AML-193 (cell line): ENCODE measurements at regions not wholly inside any gene's neighbourhood (a gene's known extent, or its start where the extent isn't known, plus 50 kb on each side); places are given as distances from the start of the nearest gene placed in this dataset.
"Not testable (repeated sequence)": the region's sequence is repeated elsewhere in the genome, so short reads cannot be mapped to it uniquely, and the experiment has no call there.

Experiments used
- DNase-seq, 2 experiments: peaks; one replicate each; lab custom pipeline; 2025; lab: John Stamatoyannopoulos, UW

DNA sequence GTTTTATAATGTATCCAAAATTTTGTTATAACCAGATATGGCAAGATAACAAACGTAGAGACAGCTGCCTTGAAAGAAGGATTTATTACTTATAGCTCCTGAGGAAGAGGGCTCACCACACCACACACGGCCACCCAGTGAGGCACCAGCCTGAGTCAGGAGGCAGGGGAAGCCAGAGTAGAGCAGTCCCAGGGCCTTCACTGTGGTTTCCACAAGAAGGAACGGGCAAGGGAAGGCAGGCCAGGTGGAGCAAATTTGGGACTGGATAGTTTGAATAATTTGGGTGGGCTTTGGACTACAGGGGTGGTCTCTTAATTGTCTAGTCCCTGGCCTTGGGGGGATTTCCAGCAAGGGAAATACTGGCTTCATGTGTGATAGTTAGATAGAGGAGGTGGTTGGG is 72.5 kb downstream of the RRAGC start:
- no peak for DNase-seq

DNA sequence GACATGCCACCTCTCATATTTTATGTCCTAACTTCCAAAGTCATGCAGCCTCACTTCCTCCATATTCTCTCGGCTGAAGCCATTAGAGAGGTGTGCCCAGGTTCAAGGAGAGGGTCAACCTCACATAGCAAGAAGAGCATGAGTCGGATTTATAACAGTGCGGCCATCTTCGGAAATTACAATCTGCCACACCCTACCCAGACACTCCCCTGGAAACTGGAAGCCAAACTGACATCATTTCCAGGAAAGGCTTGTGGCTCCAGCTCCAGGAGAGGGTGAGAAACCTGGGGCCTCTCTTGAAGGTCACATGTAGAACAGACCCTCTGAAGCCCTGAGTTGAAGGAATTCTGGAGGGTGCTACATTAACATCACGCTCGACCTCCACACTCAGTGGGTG is 73.5 kb downstream of the RRAGC start:
- DNase-seq: no peak

DNA sequence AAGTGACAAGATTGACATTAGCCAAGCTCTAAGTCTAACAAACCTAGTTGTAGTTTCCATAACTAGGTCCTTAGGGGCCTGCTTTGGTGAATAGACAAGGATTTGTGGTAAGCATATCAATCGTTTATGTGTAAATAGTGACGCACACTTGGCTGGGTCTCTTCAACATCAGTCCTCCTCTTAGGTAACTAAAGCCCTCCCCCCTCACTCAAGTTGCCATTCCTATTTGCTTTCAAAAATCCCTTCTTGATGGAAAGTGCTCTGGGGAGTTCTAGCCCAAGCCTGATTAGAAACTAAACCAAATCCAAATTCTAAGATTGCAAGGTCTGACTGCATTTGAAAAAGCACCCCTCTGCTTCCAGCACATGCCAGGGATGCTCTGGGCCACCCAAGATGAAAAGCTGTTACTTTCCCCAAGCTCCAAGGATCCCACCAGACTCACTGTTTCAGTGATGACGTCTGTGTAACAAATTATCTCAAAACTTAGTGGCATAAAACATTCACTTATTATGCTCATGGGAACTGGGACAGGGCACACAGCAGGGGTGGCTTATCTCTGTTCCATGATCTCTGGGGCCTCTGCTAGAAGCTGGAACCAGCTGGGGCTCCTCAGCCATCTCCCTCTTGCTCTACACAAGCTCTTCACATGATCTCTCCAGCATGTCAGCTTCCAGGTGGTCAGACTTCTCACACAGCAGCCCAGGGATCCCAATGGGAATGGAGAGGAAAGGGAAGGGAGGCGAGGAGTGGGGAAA is 74.1 kb downstream of the RRAGC start:
- no peak for DNase-seq

DNA sequence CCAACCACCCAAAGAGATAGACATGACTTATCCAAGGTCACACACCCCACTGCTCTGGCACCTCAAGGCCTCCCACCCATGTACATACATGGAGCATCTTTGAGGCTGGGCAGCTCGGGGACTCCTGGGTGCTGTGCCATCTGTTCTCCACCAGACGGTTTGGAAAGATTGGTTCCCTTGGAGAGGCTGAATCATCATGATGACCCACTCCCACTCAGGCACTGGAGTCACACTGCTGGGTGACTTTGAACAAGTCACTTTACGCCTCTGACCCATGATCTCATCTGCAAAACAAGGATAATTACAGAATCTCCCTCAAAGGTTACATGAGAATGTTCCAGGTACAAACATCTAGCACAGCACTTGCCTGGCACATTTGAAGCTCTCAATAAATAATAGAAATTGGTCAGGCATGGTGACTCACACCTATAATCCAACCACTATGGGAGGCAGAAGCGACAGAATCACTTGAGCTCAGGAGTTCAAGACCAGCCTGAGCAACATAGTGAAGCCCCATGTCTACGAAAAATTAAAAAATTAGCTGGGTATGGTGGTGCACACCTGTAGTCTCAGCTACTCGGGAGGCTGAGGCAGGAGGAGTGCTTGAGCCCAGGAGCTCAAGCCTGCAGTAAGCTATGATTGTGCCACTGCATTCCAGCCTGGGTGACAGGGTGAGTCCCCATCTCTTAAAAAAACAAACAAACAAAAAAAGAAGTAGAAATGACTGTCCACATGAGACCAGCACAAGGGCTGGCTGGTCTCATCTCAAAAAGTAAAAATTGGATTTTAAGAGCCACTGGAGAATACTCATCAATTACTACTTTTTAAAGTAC is 74.9 kb downstream of the RRAGC start:
- no peak for DNase-seq

DNA sequence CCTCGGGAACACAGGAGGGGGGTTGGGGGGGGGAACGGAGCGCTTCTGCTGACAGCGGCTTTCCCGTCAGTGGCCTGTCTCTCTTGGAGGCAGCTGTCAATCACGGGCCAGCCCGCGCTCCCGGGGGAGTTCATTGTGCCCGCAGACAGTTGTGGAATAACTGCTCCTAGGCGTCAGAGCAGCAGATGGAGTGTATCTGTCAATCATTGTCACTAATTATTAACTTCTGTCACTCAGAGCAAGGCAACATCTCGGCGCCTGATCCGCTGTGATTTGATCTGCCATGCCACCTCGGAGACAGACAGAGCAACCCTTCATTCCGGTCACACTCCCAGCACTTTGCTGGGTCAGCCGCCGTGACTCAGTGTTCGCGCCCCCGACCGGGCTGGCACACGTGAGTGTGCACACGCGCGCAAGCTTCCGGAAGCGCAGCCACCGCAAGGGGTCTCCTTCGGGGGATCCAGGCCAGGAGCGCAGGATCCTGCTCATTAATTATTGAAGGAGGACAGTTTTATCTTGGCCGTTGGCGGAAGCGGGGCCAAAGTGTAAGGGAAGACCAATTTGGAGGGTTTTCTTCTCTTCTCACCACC is 75.8 kb downstream of the RRAGC start:
- no peak for DNase-seq

DNA sequence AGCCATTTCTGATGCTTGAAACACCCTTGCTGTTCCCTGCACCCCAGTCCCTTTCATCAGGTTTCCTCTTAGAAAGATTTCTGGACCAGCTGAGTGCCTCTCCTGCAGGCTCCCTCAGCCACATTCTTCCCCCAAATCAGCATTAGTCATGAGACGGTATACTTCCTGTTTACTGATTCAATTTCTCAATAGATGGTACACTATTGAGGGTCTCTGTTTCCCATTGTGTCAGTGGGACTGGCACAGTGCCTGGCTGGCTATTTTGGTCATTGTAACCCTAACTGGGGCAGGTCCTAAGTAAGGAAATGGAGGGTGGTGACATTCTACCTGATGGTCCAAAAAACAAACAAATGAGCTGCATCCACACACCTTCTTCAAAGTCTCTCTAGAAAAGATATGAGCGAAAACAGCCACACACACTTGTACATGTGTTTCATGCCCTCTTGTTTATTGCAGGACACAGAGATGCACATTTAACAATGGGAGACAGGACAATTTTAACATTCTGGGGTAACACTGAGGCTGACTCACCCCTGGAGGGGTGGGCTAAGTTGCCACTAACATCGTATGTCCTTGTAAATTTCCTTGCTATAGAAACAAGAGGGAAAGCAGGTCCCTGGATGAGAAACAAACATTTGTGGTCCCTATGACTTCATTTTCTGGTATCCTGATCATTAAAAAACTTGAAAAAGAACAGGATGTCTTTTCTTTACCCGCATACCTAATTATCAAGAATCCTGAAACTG is 77.5 kb downstream of the RRAGC start:
- no peak for DNase-seq

DNA sequence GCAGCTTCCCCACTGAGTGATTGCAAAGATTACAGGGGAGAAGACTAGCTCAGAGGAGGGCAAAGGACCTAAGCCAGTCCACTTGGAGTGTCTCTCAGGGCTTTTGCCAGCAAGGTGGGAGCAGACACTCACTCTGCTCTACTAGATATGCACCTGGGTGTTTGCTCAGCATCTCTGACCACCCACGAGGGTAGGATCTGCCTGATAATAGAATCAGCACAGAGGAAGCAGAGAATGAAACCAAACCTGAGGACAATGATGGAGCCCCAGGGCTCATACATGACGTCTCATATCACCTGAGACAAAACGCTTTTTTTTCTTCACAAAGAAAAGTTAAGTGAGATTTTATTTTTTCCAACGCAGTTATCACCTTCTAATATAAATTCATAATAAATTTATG is 79.4 kb downstream of the RRAGC start:
- DNase-seq: no peak

DNA sequence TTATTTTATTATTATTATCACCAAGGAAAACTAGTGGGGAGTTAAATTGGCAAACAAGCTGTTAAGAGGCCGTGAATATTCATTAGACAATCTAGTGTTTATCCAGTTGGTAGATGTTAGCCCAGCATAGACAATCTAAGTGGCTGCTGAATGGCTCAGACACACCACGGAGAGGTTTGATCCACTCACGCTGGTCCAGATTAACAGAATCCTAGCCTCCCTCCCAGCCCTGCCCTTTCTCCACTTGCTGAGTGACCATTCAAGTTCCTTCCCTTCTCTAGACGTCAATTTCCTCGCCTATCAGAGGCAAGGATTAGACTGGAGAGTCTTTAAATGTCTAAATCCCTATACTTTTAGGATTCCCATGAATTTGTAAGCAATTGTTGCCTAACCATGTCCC is 80.1 kb downstream of the RRAGC start:
- DNase-seq: no peak

DNA sequence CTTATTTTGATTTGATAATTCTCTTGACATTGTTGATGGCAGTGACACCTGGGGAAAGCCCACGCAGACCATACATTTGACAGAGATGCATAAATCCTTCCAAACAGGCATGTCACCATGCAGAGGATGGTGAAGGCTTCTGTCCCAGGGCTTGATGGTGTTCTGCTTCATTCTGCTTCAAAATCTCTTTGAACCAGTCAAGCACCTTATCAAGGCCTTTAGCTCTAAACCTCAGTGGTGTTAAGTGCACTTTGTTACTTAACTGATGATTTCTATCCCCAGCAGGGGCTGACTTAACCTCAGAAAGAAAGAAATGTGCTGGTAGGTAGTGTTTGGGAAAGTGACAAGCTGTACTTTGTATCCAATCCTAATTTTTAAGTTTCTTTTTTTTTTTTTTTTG is 81.1 kb downstream of the RRAGC start:
- no peak for DNase-seq

DNA sequence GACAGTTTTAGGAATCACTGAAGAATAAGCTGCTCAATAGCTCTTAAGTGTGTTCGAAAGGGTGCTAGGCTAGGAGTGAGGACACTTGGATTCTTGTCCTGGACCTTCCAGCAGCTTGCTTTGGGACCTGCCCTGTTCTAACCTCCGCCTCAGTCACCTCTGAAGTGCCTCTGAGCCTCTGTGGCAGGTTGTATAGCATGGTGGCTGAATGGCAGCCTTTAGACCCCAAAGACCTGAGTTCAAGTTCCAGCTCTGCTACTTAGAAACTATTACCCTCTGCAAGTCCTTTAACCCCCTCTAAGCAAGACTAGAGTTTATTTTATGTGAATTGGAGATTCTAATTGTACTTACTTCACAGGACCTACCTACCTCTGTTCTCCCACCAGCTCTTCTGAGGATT is 81.5 kb downstream of the RRAGC start:
- DNase-seq: no peak

DNA sequence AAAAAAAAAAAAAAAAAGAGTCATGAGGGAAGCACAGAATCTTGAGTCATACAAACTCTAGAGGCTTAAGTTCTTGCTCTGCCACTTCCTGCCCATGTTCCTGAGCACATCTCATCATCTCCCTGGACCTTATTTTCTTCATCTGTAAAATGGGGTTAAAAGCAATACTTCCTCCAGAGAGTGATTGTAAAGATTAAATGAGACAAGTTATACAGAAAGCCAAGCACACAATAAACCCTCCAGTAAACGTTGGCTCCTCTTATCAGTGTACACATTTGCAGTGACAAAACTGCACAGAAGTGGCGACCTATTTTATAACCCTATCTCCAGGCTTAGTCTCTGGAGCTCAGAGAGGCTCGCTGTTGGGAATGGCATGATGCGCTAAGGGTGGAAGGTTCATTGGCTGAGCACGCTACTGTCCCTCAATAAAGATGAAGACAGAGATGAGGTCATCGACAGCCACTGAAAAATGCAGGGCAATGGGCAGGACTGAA is 82.1 kb downstream of the RRAGC start:
- DNase-seq: no peak

DNA sequence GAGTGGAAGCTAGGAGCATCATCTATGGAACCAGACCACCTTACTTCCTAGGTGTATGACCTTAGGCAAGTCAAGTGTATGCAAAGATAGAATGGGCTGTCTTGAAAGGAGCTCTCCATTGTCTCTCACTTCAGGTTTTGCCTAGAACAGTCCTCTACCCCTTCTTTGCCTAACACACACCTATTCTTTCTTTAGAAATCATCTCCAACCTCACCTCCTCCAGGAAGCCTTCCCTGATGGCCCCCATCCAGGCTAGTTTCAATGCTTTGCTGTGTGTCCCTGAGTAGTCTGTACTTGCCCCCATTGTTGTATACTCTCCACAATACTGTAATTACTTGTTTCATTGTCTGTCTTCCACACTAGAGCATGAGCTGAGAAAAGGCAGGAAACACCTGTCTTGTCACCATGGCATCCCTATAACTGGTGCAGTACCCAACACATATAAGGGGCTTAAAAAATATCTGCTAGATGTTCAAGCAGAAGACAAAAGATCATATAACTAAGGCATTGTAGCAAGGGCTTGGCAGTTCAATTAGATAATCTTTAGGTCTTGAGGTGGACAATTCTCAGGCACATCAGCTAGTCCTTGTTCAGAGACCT is 83.0 kb downstream of the RRAGC start:
- no peak for DNase-seq

DNA sequence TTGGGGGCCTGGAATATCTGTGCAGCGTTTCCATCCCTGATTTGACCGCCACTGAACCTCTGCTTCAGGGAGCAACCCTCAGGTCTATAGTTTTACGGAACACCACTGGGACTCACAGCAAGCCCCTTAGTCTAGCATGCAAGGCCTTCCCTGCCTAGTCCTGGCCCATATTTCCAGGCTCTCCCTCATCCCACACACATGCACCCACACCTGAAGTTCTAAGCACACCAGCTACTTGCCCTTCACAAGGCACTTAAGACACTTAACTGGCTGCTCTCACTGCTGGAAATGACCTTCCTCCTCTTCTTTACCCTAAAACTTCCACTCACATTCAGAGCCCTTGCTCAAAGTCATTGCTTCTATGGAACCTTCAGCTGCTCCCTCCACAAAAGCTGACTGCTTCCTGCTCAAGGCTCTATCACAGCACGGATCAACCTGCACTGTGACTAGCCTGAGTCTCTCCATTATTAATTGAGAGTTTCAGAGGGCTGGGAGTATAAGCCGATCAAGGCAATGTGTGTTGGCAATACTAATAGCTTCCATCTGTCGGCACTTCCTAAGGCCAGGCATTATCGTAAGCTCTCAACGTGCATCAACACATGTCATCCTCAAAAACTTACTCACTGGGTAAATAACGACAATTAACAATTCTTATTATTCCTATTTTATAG is 84.3 kb downstream of the RRAGC start:
- no peak for DNase-seq

DNA sequence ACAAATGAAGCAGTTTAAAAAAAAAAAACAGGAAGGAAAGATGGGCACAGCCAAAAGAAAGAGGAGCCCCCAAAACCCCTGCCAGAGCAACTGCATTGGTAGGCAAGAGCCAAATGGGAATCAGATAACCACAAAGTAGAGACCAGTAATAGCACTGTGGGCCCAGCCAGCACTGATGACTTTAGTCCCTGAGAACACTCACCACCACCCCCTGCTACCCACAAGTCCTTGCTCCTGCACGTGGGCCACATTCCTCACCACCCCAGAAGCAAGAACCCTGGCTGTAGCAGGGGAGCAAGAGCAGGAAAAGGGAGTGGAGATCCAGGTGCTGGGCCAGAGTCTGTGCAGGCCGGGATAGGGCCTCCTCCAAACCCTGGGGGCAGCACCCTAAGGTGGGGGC is 86.1 kb downstream of the RRAGC start:
- DNase-seq: no peak

DNA sequence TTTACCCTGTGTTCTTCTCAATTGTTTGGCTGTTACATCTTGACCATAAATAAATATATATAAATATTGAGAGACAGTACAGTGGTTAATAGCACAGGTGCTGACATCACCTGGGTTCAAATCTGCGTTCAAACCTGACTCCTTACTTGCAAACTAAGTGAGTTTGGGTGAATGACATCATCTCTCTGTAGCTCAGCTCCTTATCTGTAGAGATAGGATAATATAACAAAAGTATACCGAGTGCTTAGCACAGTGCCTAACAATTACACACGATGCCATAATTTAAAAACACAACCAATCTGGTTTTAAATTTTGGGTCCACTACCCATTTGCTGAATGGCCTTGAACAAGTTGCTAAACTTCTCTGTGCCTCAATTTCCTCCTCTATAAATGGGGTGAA is 86.6 kb downstream of the RRAGC start:
- DNase-seq: no peak

DNA sequence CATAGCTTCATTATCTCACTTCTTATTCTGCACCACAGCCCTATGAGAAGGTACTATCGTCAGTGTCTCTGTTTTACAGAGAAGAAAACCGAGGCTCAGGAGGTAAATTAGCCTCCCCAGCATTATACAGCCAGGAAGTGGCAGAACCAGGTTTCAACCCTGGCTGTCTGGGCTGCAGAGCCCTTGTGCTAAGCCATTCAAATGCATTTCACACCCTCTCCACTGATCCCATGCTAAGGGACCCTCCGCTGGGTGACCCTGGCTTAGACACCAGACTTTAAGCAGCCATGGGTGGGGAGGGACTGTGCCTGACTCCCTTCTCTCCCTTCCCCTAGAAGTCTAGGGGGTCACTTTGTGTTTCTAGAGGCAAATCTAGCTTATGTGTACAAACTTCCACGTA is 87.5 kb downstream of the RRAGC start:
- DNase-seq: no peak

DNA sequence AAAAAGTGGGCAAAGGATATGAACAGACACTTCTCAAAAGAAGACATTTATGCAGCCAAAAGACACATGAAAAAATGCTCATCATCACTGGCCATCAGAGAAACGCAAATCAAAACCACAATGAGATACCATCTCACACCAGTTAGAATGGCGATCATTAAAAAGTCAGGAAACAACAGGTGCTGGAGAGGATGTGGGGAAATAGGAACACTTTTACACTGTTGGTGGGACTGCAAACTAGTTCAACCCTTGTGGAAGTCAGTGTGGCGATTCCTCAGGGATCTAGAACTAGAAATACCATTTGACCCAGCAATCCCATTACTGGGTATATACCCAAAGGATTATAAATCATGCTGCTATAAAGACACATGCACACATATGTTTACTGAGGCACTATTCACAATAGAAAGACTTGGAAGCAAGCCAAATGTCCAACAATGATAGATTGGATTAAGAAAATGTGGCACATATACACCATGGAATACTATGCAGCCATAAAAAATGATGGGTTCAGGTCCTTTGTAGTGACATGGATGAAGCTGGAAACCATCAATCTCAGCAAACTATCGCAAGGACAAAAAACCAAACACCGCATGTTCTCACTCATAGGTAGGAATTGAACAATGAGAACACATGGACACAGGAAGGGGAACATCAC is 88.9 kb downstream of the RRAGC start:
- not testable (repeated sequence) for DNase-seq

DNA sequence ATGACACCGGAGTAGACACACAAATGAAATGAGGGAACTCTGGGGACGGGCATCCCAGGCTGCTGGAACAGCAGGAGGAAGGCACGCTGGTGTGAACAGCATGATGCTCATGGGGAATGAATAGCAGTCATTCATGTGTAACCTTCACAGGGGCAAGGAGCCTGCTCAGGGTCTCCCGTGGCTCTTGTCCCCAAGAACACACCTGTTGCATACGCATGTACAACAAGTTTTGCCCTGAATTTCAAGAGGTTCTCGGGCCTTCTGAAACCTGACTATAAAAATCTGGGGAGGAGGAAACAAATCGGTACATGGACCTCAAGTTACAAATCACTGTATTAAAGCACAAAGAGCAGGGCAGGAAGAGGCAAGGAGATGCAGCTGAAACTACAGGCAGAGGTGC is 93.4 kb downstream of the RRAGC start:
- DNase-seq: no peak

DNA sequence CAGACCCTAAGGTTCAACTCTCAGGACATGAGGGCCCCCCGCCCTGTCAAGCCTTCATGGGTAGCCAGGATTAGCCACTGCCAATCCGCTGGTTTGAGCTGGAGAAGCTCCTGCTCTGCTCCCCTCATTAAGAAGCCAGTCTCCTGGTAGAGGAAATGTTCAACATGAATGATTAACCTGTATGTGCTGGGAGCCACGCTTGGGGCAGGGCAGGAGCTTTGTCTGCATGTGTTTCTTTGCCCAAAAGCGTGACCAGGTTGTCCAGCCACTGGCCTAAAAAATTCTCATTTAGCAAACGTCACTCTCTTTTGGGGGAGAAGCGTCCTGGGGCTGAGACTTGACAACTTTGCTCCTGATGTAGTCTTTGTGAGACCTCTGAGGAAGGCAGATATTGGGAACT is 96.5 kb downstream of the RRAGC start:
- no peak for DNase-seq

DNA sequence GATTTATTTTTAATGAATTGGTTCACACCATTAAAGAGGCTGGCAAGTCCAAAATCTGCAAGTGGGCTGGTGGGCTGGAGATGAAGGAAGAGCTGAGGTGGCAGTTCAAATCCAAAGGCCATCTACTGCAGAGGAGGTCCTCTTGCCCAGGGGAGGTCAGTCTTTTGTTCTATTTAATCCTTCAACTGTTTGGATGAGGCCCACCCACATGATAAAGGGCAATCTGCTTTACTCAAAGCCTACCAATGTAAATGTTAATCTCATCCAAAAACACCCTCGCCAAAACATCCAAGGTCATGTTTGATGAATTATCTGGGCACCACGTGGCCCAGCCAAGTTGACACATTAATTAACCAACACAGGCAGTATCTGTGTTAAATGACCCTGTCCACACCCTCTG is 99.0 kb downstream of the RRAGC start:
- DNase-seq: no peak

DNA sequence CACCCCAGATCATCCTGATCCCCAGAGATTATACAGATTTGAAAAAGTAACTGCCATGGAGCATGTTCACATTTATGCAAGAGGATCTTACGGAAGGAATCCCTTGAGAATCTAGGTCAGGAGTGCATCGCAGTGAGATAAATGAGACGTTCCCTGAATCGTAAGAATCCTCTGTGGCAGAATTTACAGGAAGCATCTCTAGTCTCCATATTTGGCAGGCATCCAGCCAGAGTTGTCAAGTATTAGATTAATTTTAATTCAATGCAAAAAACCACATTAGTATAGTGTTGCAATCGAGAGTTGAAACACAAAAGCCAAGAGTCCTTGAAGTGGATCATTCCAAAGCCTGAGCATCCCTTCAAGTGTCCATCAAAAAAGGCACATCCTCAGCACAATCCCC is 100.8 kb downstream of the RRAGC start:
- DNase-seq: no peak
